Liver (tissue), 8 donors: ENCODE measurements at regions not wholly inside any gene's neighbourhood (a gene's known extent, or its start where the extent isn't known, plus 50 kb on each side); places are given as distances from the start of the nearest gene placed in this dataset.

Experiments
- DNase-seq: peaks from one replicate; pipeline ENCODE4 v3.0.0-alpha.2; 2017; ENCODE audit warnings: low spot score
- H3K27ac ChIP-seq, 2 donors: one replicate each; pipeline ENCODE4 v1.7.0; 2013; ENCODE audit warnings: inconsistent platforms in 2 of 2, low read length in 2 of 2, control low read depth in 1 of 2, low read depth in 1 of 2, mild to moderate bottlenecking in 1 of 2
- H3K27me3 ChIP-seq, 4 donors: one replicate each; pipeline versions ENCODE4 v1.6.1 to v1.7.0; 2013; ENCODE audit warnings: low read length in 3 of 4, inconsistent platforms in 1 of 4, mild to moderate bottlenecking in 1 of 4, moderate library complexity in 1 of 4; ENCODE audit not compliant: control insufficient read depth in 4 of 4, insufficient read depth in 4 of 4
- H3K36me3 ChIP-seq, 4 donors: one replicate each; pipeline versions ENCODE4 v1.6.1 to v1.7.0; 2013; ENCODE audit warnings: low read length in 3 of 4, mild to moderate bottlenecking in 3 of 4, low read depth in 1 of 4, moderate library complexity in 1 of 4; ENCODE audit not compliant: control insufficient read depth in 4 of 4, insufficient read depth in 3 of 4
- H3K4me1 ChIP-seq, 4 donors: one replicate each; pipeline versions ENCODE4 v1.6.1 to v1.7.0; 2013; ENCODE audit warnings: low read length in 3 of 4, mild to moderate bottlenecking in 3 of 4, moderate library complexity in 1 of 4; ENCODE audit not compliant: control insufficient read depth in 4 of 4, insufficient read depth in 4 of 4
- H3K4me3 ChIP-seq, 3 donors: one replicate each; pipeline versions ENCODE4 v1.6.1 to v1.7.0; 2013; ENCODE audit warnings: low read length in 3 of 3, control low read depth in 1 of 3, low read depth in 1 of 3, mild to moderate bottlenecking in 1 of 3
- H3K9ac ChIP-seq, 2 donors: one replicate each; pipeline ENCODE4 v1.7.0; 2013; ENCODE audit warnings: low read length in 2 of 2, mild to moderate bottlenecking in 2 of 2, moderate library complexity in 2 of 2, control low read depth in 1 of 2, low read depth in 1 of 2
- H3K9me3 ChIP-seq, 4 donors: one replicate each; pipeline versions ENCODE4 v1.6.1 to v1.7.0; 2013; ENCODE audit warnings: low read length in 3 of 4; ENCODE audit not compliant: control insufficient read depth in 4 of 4
- EGR1 ChIP-seq, 2 donors: IDR thresholded peaks; 2 replicates each; pipeline ENCODE4 v1.6.1; 2016 to 2018; ENCODE audit warnings: antibody characterized with exemption in 2 of 2, low read depth in 2 of 2
- FOXA1 ChIP-seq: IDR thresholded peaks from 2 replicates; pipeline ENCODE4 v1.6.1; 2016; ENCODE audit warnings: antibody characterized with exemption
- FOXA2 ChIP-seq: IDR thresholded peaks from 2 replicates; pipeline ENCODE4 v1.6.1; 2016; ENCODE audit warnings: antibody characterized with exemption
- HNF4A ChIP-seq, 2 donors: conservative IDR thresholded peaks; 2 replicates each; pipeline ENCODE4 v1.6.1; 2016; ENCODE audit warnings: antibody characterized with exemption in 2 of 2, mild to moderate bottlenecking in 2 of 2
- HNF4G ChIP-seq: IDR thresholded peaks from 2 replicates; pipeline ENCODE4 v1.6.1; 2016; ENCODE audit warnings: antibody characterized with exemption
- JUND ChIP-seq, 2 donors: IDR thresholded peaks; 2 replicates each; pipeline ENCODE4 v1.6.1; 2016; ENCODE audit warnings: antibody characterized with exemption in 2 of 2
- NR2F2 ChIP-seq: IDR thresholded peaks from 2 replicates; pipeline ENCODE4 v1.6.1; 2016; ENCODE audit warnings: antibody characterized with exemption
- RAD21 ChIP-seq, 2 donors: IDR thresholded peaks; 2 replicates each; pipeline ENCODE4 v1.6.1; 2016; ENCODE audit warnings: antibody characterized with exemption in 2 of 2, mild to moderate bottlenecking in 2 of 2
- SP1 ChIP-seq: IDR thresholded peaks from 2 replicates; pipeline ENCODE4 v1.6.1; 2018; ENCODE audit warnings: antibody characterized with exemption, mild to moderate bottlenecking
- TAF1 ChIP-seq: conservative IDR thresholded peaks from 2 replicates; pipeline ENCODE4 v1.6.1; 2016; ENCODE audit warnings: antibody characterized with exemption, mild to moderate bottlenecking
- YY1 ChIP-seq: IDR thresholded peaks from 2 replicates; pipeline ENCODE4 v1.6.1; 2016; ENCODE audit warnings: antibody characterized with exemption, mild to moderate bottlenecking
- WGBS: extraction: QIAGEN DNeasy Blood & Tissue Kit; methylation state at CpG from one replicate; pipeline ENCODE4 v1.1.7; 2013; 5-methylcytosine and 5-hydroxymethylcytosine counted together
- TF ChIP-seq, protein P1 (sequence below): fragments of 150-350 bp; IDR thresholded peaks from 2 replicates; pipeline ENCODE4 v1.5.1; 2017; ENCODE audit warnings: improper control_type of control experiment, low read depth, low read length; ENCODE audit not compliant: missing input control
- TF ChIP-seq, protein P2 (sequence below): IDR thresholded peaks from 2 replicates; pipeline ENCODE4 v1.6.1; 2016; ENCODE audit warnings: antibody characterized with exemption
- TF ChIP-seq, protein P3 (sequence below): IDR thresholded peaks from 2 replicates; pipeline ENCODE4 v1.6.1; 2016; ENCODE audit warnings: antibody characterized with exemption, mild to moderate bottlenecking
- TF ChIP-seq, protein P4 (sequence below): IDR thresholded peaks from 2 replicates; pipeline ENCODE4 v1.6.1; 2016; ENCODE audit warnings: antibody characterized with exemption
- TF ChIP-seq, protein P5 (sequence below): IDR thresholded peaks from 2 replicates; pipeline ENCODE4 v1.6.1; 2016; ENCODE audit warnings: antibody characterized with exemption
- donor health status: healthy.
- donor health status: healthy.
- donor health status: healthy.
- donor health status: healthy.
- donor health status: healthy.

DNA sequence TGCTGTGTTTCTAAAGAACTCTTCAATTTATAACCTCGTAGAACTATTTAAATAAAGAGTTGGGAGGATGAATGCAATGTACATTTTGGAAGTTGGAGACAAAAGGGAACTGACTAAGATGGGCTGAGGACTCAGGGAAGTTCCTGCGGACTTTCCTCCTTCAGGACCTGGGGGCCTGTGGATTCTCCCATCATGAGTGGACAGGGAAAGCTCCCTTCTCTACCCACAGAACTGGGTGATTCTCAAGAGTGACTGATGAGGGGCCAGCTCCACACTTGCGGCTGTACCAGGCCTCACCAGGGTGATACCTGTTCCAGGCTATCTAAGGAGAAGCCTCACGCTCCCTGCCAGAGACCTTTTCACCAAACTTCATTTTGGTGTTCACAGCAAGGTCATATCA lies 143.8 kb upstream of the APCDD1 start:
- H3K4me3 ChIP-seq = no peak overlapping the region
- WGBS = 86% methylated on average over 4 of the region's 4 CpGs
- no peaks in the 10 kb centered on the region for H3K36me3 ChIP-seq
- no peaks in the 10 kb centered on the region for H3K4me1 ChIP-seq
- no peak overlapping the region for H3K27ac ChIP-seq
- peaks cover 0 to 5% (median 0%) of the 10 kb centered on the region in 4 donors for H3K9me3 ChIP-seq
- DNase-seq = no peak
- H3K9ac ChIP-seq = no peak overlapping the region
- no peak for TF ChIP-seq HNF4A (conservative IDR thresholded peaks at IDR 0.05)
- TF ChIP-seq, protein P1, sequence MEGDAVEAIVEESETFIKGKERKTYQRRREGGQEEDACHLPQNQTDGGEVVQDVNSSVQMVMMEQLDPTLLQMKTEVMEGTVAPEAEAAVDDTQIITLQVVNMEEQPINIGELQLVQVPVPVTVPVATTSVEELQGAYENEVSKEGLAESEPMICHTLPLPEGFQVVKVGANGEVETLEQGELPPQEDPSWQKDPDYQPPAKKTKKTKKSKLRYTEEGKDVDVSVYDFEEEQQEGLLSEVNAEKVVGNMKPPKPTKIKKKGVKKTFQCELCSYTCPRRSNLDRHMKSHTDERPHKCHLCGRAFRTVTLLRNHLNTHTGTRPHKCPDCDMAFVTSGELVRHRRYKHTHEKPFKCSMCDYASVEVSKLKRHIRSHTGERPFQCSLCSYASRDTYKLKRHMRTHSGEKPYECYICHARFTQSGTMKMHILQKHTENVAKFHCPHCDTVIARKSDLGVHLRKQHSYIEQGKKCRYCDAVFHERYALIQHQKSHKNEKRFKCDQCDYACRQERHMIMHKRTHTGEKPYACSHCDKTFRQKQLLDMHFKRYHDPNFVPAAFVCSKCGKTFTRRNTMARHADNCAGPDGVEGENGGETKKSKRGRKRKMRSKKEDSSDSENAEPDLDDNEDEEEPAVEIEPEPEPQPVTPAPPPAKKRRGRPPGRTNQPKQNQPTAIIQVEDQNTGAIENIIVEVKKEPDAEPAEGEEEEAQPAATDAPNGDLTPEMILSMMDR = no peak
- TF ChIP-seq, protein P2, sequence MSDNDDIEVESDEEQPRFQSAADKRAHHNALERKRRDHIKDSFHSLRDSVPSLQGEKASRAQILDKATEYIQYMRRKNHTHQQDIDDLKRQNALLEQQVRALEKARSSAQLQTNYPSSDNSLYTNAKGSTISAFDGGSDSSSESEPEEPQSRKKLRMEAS = no peak
- no peak for TF ChIP-seq FOXA2
- TF ChIP-seq, protein P3, sequence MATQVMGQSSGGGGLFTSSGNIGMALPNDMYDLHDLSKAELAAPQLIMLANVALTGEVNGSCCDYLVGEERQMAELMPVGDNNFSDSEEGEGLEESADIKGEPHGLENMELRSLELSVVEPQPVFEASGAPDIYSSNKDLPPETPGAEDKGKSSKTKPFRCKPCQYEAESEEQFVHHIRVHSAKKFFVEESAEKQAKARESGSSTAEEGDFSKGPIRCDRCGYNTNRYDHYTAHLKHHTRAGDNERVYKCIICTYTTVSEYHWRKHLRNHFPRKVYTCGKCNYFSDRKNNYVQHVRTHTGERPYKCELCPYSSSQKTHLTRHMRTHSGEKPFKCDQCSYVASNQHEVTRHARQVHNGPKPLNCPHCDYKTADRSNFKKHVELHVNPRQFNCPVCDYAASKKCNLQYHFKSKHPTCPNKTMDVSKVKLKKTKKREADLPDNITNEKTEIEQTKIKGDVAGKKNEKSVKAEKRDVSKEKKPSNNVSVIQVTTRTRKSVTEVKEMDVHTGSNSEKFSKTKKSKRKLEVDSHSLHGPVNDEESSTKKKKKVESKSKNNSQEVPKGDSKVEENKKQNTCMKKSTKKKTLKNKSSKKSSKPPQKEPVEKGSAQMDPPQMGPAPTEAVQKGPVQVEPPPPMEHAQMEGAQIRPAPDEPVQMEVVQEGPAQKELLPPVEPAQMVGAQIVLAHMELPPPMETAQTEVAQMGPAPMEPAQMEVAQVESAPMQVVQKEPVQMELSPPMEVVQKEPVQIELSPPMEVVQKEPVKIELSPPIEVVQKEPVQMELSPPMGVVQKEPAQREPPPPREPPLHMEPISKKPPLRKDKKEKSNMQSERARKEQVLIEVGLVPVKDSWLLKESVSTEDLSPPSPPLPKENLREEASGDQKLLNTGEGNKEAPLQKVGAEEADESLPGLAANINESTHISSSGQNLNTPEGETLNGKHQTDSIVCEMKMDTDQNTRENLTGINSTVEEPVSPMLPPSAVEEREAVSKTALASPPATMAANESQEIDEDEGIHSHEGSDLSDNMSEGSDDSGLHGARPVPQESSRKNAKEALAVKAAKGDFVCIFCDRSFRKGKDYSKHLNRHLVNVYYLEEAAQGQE = no peak
- TF ChIP-seq NR2F2 = no peak
- TF ChIP-seq TAF1 = no peak
- TF ChIP-seq EGR1 (IDR thresholded peaks at IDR 0.05; ENCODE audit: low read depth in 2 of 2) = no peak
- no peak for TF ChIP-seq RAD21 (IDR thresholded peaks at IDR 0.05)
- TF ChIP-seq, protein P4, sequence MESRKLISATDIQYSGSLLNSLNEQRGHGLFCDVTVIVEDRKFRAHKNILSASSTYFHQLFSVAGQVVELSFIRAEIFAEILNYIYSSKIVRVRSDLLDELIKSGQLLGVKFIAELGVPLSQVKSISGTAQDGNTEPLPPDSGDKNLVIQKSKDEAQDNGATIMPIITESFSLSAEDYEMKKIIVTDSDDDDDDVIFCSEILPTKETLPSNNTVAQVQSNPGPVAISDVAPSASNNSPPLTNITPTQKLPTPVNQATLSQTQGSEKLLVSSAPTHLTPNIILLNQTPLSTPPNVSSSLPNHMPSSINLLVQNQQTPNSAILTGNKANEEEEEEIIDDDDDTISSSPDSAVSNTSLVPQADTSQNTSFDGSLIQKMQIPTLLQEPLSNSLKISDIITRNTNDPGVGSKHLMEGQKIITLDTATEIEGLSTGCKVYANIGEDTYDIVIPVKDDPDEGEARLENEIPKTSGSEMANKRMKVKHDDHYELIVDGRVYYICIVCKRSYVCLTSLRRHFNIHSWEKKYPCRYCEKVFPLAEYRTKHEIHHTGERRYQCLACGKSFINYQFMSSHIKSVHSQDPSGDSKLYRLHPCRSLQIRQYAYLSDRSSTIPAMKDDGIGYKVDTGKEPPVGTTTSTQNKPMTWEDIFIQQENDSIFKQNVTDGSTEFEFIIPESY = no peak
- no peak for TF ChIP-seq HNF4G
- no peak for TF ChIP-seq FOXA1
- no peak for TF ChIP-seq JUND (IDR thresholded peaks at IDR 0.05)
- H3K27me3 ChIP-seq = peaks cover 0 to 5% (median 0%) of the 10 kb centered on the region in 4 donors

DNA sequence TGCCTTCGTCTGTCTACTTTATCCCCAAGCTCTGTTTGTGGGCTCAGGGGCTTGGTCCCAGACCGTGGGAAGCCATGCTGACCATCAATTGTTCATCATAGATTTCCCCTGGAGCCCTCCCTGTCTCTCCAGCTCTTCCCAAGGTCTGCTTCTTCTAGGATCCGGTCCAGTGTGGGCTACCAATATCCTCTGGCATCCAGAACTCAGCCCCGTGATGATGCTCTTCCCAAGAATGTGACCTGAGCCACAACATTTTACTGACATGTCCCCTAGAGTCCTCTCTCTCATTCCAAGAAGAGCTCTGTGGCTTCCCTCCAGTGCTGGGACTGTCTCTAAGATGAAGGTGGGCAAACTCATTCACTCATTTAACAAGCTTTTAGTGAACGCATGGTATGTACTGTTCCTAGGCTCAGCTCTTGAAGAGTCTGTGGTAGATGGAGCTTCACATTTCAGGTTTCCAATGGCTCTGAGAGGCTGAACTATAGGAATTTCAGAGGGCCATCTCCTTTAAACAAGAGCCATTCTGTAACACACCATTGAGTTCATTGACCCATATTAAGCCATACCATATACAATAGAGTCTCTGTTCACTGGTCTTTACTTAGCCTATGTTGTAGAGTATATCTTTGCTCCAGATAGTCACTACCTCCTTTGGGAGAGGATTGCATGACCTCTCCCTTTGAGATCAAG lies 142.0 kb upstream of the APCDD1 start:
- WGBS = 63% methylated on average over 5 of the region's 5 CpGs
- no peak for DNase-seq
- Histone ChIP-seq H3K27me3 (peaks cover 0 to 5% (median 0%) of the 10 kb centered on the region in 4 donors), H3K4me3 (no peak overlapping the region), H3K27ac (no peak overlapping the region), H3K4me1 (no peaks in the 10 kb centered on the region), H3K9me3 (peaks cover 0 to 5% (median 0%) of the 10 kb centered on the region in 4 donors), H3K9ac (no peak overlapping the region), H3K36me3 (no peaks in the 10 kb centered on the region)
- TF ChIP-seq SP1 (no peak), TAF1 (no peak), YY1 (no peak)
- TF ChIP-seq, protein P5, sequence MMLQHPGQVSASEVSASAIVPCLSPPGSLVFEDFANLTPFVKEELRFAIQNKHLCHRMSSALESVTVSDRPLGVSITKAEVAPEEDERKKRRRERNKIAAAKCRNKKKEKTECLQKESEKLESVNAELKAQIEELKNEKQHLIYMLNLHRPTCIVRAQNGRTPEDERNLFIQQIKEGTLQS = no peak
- TF ChIP-seq, protein P1 = no peak
- TF ChIP-seq, protein P4 = no peak
